Testis (tissue), 2 donors: ENCODE measurements at regions not wholly inside any gene's neighbourhood (a gene's known extent, or its start where the extent isn't known, plus 50 kb on each side); places are given as distances from the start of the nearest gene placed in this dataset.

Experiments used
- DNase-seq: peaks from one replicate; pipeline ENCODE4 v3.0.0-alpha.2; 2019
- H3K27ac ChIP-seq, 2 donors: fragments of 200-600 bp; sonication (generic); one replicate each; pipeline ENCODE4 v1.5.1; 2019
- H3K27me3 ChIP-seq: fragments of 200-600 bp; sonication (generic); one replicate; pipeline ENCODE4 v1.5.1; 2019
- H3K36me3 ChIP-seq: fragments of 200-600 bp; sonication (generic); one replicate; pipeline ENCODE4 v1.5.1; 2017; ENCODE audit warnings: low read depth; ENCODE audit errors: missing control alignments
- H3K4me1 ChIP-seq: fragments of 200-600 bp; sonication (generic); one replicate; pipeline ENCODE4 v1.5.1; 2019
- H3K4me3 ChIP-seq, 2 donors: fragments of 200-600 bp; sonication (generic); one replicate each; pipeline ENCODE4 v1.5.1; 2017 to 2019
- H3K9me3 ChIP-seq: fragments of 200-600 bp; sonication (generic); one replicate; pipeline ENCODE4 v1.5.1; 2017
- POLR2A ChIP-seq: fragments of 450-650 bp; IDR thresholded peaks from one replicate; pipeline ENCODE4 v1.6.1; 2017; ENCODE audit warnings: antibody characterized with exemption, mild to moderate bottlenecking, moderate library complexity
- WGBS, 2 donors: methylation state at CpG; one replicate each; pipeline ENCODE4 v1.1.5; 2018; 5-methylcytosine and 5-hydroxymethylcytosine counted together
- intact Hi-C: fragments of 100-400 bp; cut with DNase I; formaldehyde crosslinking; loops from one replicate; pipeline ENCODE4 v1.15.1; 2023; ENCODE audit warnings: low total_unique reads
- TF ChIP-seq, protein P1 (sequence below), 3 experiments: fragments of 450-650 bp in 2 of 3; fragments of 200-600 bp in 1 of 3; sonication (generic) in 1 of 3; IDR thresholded peaks; one replicate each; pipeline ENCODE4 v1.5.1; 2016 to 2019; ENCODE audit warnings: antibody characterized with exemption in 3 of 3, mild to moderate bottlenecking in 2 of 3, moderate library complexity in 1 of 3

DNA sequence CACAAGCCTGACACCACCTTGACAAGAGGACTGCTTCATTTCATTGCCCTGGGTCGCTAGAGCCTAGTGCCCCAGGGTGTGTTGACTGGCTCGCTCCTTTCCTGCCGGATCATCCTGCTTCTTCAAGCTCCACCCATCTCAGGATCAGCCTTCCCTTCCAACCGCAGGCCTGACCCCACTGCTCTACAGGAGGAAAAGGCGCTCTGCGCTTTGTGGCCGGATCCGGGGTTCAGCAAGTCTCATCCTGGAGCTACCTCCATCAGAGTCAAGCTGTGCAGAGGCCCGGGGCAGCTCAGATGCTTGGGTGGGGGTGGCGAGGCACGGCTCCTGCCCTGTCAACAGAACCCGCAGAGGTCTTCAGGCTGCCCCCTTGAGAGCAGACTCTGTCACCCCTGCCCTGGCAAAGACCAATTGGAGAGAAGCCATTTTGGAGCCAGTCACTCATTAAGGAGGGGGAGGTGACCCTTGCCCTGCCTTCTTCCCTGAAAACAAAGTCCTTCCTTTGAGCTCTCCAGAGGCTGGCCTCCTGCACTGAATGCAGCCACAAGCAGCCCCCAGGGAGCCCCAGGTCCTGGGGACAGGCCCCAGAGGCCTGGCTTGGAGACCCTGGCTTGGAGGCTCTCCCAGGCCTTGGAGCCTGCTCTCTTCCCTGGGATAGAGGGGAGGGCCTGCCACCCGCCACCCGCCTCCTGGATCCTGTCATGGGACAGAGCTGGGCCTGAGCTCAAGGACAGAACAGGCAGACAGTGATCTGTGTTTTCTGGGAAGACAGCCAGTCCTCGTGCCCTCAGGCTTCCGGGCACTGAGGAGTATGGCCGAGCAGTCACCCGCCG, 80.3 kb downstream of the CPN2 start:
- peak; percentile 96 for DNase-seq
- intact Hi-C loops = loop anchor here (5.0 to 10.0 kb wide), 2 partner anchors 134 to 266 kb away; partner anchors contain the start of gene HES1
- Histone ChIP-seq H3K9me3 (no peaks in the 10 kb centered on the region), H3K4me1 (peaks cover 41% of the 10 kb centered on the region), H3K4me3 (no peak overlapping the region), H3K27me3 (no peaks in the 10 kb centered on the region), H3K27ac (peak overlapping the region; percentile 64 to 74), H3K36me3 (no peaks in the 10 kb centered on the region)
- TF ChIP-seq, protein P1, sequence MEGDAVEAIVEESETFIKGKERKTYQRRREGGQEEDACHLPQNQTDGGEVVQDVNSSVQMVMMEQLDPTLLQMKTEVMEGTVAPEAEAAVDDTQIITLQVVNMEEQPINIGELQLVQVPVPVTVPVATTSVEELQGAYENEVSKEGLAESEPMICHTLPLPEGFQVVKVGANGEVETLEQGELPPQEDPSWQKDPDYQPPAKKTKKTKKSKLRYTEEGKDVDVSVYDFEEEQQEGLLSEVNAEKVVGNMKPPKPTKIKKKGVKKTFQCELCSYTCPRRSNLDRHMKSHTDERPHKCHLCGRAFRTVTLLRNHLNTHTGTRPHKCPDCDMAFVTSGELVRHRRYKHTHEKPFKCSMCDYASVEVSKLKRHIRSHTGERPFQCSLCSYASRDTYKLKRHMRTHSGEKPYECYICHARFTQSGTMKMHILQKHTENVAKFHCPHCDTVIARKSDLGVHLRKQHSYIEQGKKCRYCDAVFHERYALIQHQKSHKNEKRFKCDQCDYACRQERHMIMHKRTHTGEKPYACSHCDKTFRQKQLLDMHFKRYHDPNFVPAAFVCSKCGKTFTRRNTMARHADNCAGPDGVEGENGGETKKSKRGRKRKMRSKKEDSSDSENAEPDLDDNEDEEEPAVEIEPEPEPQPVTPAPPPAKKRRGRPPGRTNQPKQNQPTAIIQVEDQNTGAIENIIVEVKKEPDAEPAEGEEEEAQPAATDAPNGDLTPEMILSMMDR (IDR thresholded peaks at IDR 0.05) = no peak
- TF ChIP-seq POLR2A = no peak
- 25 to 33% methylated on average over 18 to 19 of the region's 19 CpGs for WGBS, 2 donors

DNA sequence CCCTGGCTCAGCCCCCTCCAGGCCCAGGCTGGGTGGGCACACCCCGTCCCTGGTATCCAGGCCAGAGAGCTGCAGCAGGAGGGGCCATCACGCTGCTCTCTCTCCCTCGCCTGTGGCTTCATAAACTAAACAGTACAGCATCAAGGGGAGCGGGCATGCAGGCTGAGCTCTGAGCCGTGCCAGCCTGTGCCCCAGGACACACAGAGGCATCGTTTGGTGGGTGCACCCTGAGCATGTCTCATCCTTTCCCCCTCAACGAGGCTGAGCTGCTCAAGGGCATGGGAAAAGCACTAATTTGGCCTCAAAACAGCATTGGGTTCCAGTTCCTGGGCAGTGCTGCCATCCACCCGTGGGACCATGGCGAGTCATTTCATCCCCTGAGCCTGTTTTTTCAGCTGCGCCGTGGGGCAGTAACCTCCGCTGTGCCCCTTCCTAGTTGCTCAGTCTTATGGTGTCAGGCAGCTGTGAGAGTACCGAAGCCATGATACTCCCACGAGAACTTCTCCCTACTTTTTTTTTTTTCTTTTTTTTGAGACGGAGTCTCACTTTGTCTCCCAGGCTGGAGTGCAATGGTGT, 79.6 kb downstream of the CPN2 start:
- peak overlapping the region; percentile 64 to 74 for H3K27ac ChIP-seq
- TF ChIP-seq, protein P1 (IDR thresholded peaks at IDR 0.05) = no peak
- TF ChIP-seq POLR2A = no peak
- intact Hi-C loops = loop anchor here (5.0 to 10.0 kb wide), 2 partner anchors 134 to 267 kb away; partner anchors contain the start of gene HES1
- H3K4me1 ChIP-seq = peaks cover 41% of the 10 kb centered on the region
- DNase-seq = no peak
- no peaks in the 10 kb centered on the region for H3K36me3 ChIP-seq
- no peak overlapping the region for H3K4me3 ChIP-seq
- 44 to 61% methylated on average over 9 to 15 of the region's 15 CpGs for WGBS, 2 donors
- H3K9me3 ChIP-seq = no peaks in the 10 kb centered on the region
- H3K27me3 ChIP-seq = no peaks in the 10 kb centered on the region

DNA sequence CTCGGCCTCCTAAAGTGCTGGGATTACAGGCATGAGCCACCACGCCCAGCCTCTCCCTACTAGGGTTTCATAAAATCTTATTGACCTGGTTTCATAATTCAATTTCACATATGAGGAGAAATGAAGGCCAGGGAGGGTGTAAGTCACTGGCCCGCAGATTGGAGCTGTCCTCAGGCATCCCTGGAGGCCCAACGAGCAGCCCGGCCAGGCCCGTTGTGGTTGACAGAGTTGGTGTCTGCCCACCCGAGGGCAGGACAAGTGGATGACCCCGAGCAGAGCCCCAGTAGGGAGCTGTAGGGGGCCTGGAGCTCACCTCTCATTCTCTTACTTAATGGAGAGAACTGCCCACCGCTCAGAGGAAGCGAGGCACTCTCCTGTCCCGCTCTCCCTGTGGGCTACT, 78.9 kb downstream of the CPN2 start:
- 96 to 99% methylated on average over 11 of the region's 11 CpGs for WGBS, 2 donors
- H3K4me1 ChIP-seq = peaks cover 45% of the 10 kb centered on the region
- no peaks in the 10 kb centered on the region for H3K9me3 ChIP-seq
- peak; percentile 12 for DNase-seq
- no peaks in the 10 kb centered on the region for H3K36me3 ChIP-seq
- no peak overlapping the region for H3K4me3 ChIP-seq
- peak overlapping the region; percentile 64 to 74 for H3K27ac ChIP-seq
- intact Hi-C loops = loop anchor here (5.0 to 10.0 kb wide), 2 partner anchors 135 to 267 kb away; partner anchors contain the start of gene HES1
- TF ChIP-seq, protein P1 (IDR thresholded peaks at IDR 0.05) = no peak
- H3K27me3 ChIP-seq = no peaks in the 10 kb centered on the region

DNA sequence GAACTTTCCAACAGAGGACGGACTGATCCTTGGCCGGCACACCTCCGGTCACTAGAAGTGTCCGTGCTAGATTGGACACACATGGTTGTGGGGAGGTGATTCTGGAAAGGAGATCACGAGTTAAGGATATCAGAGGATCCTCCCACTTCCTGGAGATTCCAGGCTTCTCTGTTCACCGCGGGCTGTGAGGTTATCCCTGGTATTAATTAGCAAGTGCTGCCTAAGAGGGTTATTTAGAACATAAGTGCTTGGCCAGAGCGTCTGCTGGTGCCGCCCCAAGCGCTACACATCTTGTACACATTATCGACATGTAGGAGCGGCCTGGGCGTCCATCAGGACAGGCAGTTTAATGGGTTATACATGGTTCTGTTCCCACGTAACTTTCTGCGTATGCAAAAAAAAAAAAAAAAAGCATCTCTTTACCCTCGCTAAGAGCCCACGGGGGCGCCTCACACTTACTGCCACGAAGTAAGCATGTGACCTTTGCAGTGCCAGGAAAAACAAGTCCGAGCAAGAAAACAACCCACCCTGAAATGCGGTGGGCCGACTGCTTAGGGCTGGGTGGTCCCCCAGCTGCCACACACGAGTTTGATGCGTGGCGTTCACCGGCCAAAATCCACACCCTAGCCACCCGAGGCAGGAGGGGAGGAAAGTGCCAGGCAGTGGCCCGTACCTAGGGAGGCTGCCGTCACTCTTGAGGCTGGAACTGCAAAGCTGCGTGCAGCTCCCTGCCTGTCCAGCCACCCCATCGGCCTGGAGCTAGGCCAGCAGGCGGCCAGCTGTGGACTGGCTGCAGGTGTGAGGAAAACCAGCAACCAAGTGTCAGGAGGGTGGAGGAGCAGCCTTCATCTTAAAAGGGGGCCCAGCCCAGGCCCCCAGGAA, 78.0 kb downstream of the CPN2 start:
- TF ChIP-seq, protein P1 (IDR thresholded peaks at IDR 0.05) = no peak
- TF ChIP-seq POLR2A = no peak
- Histone ChIP-seq H3K4me3 (no peak overlapping the region), H3K4me1 (peaks cover 54% of the 10 kb centered on the region), H3K36me3 (no peaks in the 10 kb centered on the region), H3K9me3 (no peaks in the 10 kb centered on the region), H3K27ac (peak overlapping the region in 1 of 2 donors; percentile 74), H3K27me3 (no peaks in the 10 kb centered on the region)
- intact Hi-C loops = loop anchor here (5.0 to 10.0 kb wide), 2 partner anchors 136 to 268 kb away; partner anchors contain the start of gene HES1
- WGBS, 2 donors = 65 to 79% methylated on average over 24 to 31 of the region's 32 CpGs
- peak; percentile 30 for DNase-seq
